PC-9 (cell line): ENCODE measurements at regions not wholly inside any gene's neighbourhood (a gene's known extent, or its start where the extent isn't known, plus 50 kb on each side); places are given as distances from the start of the nearest gene placed in this dataset.

ENCODE experiments used
- BruUV-seq: library from RNA; stranded (reverse); fragments of 400-500 nt; replicated peaks from 2 replicates; lab custom pipeline; 2021; lab: Mats Ljungman, UMichigan
- CTCF ChIA-PET: fragments of 300-600 bp; sonication (Branson Sonifier 250); formaldehyde crosslinking; loops from one replicate; lab custom pipeline; 2022; ENCODE audit warnings: antibody characterized with exemption; lab: Charles Lee
- POLR2A ChIA-PET: fragments of 300-600 bp; sonication (Branson Sonifier 250); formaldehyde crosslinking; loops from one replicate; lab custom pipeline; 2022; ENCODE audit warnings: antibody characterized with exemption; ENCODE audit not compliant: unreplicated experiment; lab: Charles Lee
- DNase-seq, 2 experiments: peaks; one replicate each; pipeline versions ENCODE4 v3.0.0 to v3.0.0-alpha.2; 2015 to 2022; ENCODE audit warnings: mixed read lengths in 1 of 2
- H2AFZ ChIP-seq: fragments of 200-600 bp; sonication (generic); 2 replicates; pipeline ENCODE4 v1.8.1; 2017; ENCODE audit warnings: antibody characterized with exemption
- H3F3A ChIP-seq: fragments of 200-600 bp; sonication (generic); 2 replicates; pipeline ENCODE4 v1.8.1; 2017; ENCODE audit warnings: antibody characterized with exemption, mild to moderate bottlenecking, low read depth; ENCODE audit not compliant: insufficient read depth
- H3K27ac ChIP-seq: fragments of 200-600 bp; sonication (generic); 2 replicates; pipeline ENCODE4 v1.6.1; 2016; ENCODE audit warnings: mixed run types
- H3K27me3 ChIP-seq: fragments of 200-600 bp; sonication (generic); 2 replicates; pipeline ENCODE4 v1.6.1; 2016; ENCODE audit warnings: low read depth, mixed run types; ENCODE audit not compliant: insufficient read depth
- H3K36me3 ChIP-seq: fragments of 200-600 bp; sonication (generic); 2 replicates; pipeline ENCODE4 v1.6.1; 2016; ENCODE audit warnings: low read depth, mixed run types
- H3K4me1 ChIP-seq: fragments of 200-600 bp; sonication (generic); replicated peaks from 2 replicates; pipeline ENCODE4 v1.6.1; 2016; ENCODE audit warnings: mixed run types; ENCODE audit not compliant: insufficient read depth
- H3K4me2 ChIP-seq: fragments of 200-600 bp; sonication (generic); 2 replicates; pipeline ENCODE4 v1.6.1; 2017; ENCODE audit warnings: mixed run types
- H3K4me3 ChIP-seq: fragments of 200-600 bp; sonication (generic); 2 replicates; pipeline ENCODE4 v1.6.1; 2016; ENCODE audit warnings: mixed run types
- H3K79me2 ChIP-seq: fragments of 200-600 bp; sonication (generic); 2 replicates; pipeline ENCODE4 v1.6.1; 2017; ENCODE audit warnings: low read depth, mixed run types
- H3K9me2 ChIP-seq: fragments of 200-600 bp; sonication (generic); 2 replicates; pipeline ENCODE4 v1.8.1; 2017; ENCODE audit warnings: mild to moderate bottlenecking; ENCODE audit not compliant: insufficient read depth
- H3K9me3 ChIP-seq: fragments of 200-600 bp; sonication (generic); 2 replicates; pipeline ENCODE4 v1.8.1; 2016; ENCODE audit warnings: low read depth; ENCODE audit not compliant: insufficient read depth
- H4K20me1 ChIP-seq: fragments of 200-600 bp; sonication (generic); 2 replicates; pipeline ENCODE4 v1.8.1; 2017; ENCODE audit not compliant: insufficient read depth
- CTCF ChIP-seq: fragments of 200-600 bp; sonication (generic); conservative IDR thresholded peaks from 2 replicates; pipeline ENCODE4 v1.6.1; 2017; ENCODE audit warnings: mixed run types, antibody characterized with exemption, mild to moderate bottlenecking, moderate library complexity
- EZH2 ChIP-seq: fragments of 200-600 bp; sonication (generic); IDR thresholded peaks from 2 replicates; pipeline ENCODE4 v1.8.0; 2017; ENCODE audit warnings: antibody characterized with exemption, low read depth
- intact Hi-C: fragments of 100-400 bp; cut with micrococcal nuclease; formaldehyde crosslinking; loops from one replicate; pipeline ENCODE4 v1.10.0; 2022; ENCODE audit not compliant: unreplicated experiment

GRCh38 chr1:98104289-98104688, 183.5 kb upstream of the DPYD start:
- H3K9me2 ChIP-seq: no peaks in the 10 kb centered on the region
- intact Hi-C loops: no loop called here
- no peak overlapping the region for H3K4me3 ChIP-seq
- H2AFZ ChIP-seq: no peak overlapping the region
- no peak overlapping the region for H3K4me2 ChIP-seq
- DNase-seq: peak in 1 of 2 experiments; percentile 23
- no peak overlapping the region for H3K27ac ChIP-seq
- BruUV-seq: no TSS peak
- ChIA-PET CTCF (interaction anchor here (0.6 kb wide), 2 partner anchors 159 to 1141 kb away, joined by 3 to 4 read pairs; no protein-coding TSS in a partner anchor), POLR2A (no interaction called here)
- no peaks in the 10 kb centered on the region for H3K4me1 ChIP-seq
- H3F3A ChIP-seq: no peaks in the 10 kb centered on the region
- no peaks in the 10 kb centered on the region for H4K20me1 ChIP-seq
- no peaks in the 10 kb centered on the region for H3K79me2 ChIP-seq
- TF ChIP-seq EZH2 (no peak), CTCF (no peak)
- H3K27me3 ChIP-seq: no peaks in the 10 kb centered on the region
- H3K36me3 ChIP-seq: no peaks in the 10 kb centered on the region
- H3K9me3 ChIP-seq: peaks cover 11% of the 10 kb centered on the region

- ChIA-PET POLR2A (no interaction called here), CTCF (interaction anchor here (0.6 kb wide), 1 partner anchor 1140 kb away, joined by 4 read pairs; no protein-coding TSS in a partner anchor)
- Histone ChIP-seq H3K4me2 (no peak overlapping the region), H3K9me3 (peaks cover 11% of the 10 kb centered on the region), H3K79me2 (no peaks in the 10 kb centered on the region), H3K4me3 (no peak overlapping the region), H4K20me1 (no peaks in the 10 kb centered on the region), H3K9me2 (no peaks in the 10 kb centered on the region), H3K36me3 (no peaks in the 10 kb centered on the region), H3K27ac (no peak overlapping the region), H2AFZ (no peak overlapping the region), H3K4me1 (no peaks in the 10 kb centered on the region), H3F3A (no peaks in the 10 kb centered on the region), H3K27me3 (no peaks in the 10 kb centered on the region)
- DNase-seq: peak in 1 of 2 experiments; percentile 3
- no TSS peak for BruUV-seq
- TF ChIP-seq CTCF: no peak
- no peak for TF ChIP-seq EZH2
- intact Hi-C loops: no loop called here
These were observed 182.9 kb upstream of the DPYD start for GRCh38 chr1:98103617-98104285.

GRCh38 chr1:98102345-98103030, 181.7 kb upstream of the DPYD start:
- no peaks in the 10 kb centered on the region for H3K79me2 ChIP-seq
- ChIA-PET POLR2A (no interaction called here), CTCF (no interaction called here)
- no peaks in the 10 kb centered on the region for H3K9me2 ChIP-seq
- TF ChIP-seq EZH2: no peak
- no peak for TF ChIP-seq CTCF
- no peak overlapping the region for H2AFZ ChIP-seq
- H3K4me3 ChIP-seq: no peak overlapping the region
- DNase-seq: peak in 1 of 2 experiments; percentile 1
- H3F3A ChIP-seq: no peaks in the 10 kb centered on the region
- H3K27me3 ChIP-seq: no peaks in the 10 kb centered on the region
- no peaks in the 10 kb centered on the region for H4K20me1 ChIP-seq
- intact Hi-C loops: no loop called here
- no peaks in the 10 kb centered on the region for H3K36me3 ChIP-seq
- no peak overlapping the region for H3K4me2 ChIP-seq
- H3K4me1 ChIP-seq: no peaks in the 10 kb centered on the region
- BruUV-seq: no TSS peak
- H3K9me3 ChIP-seq: peaks cover 6% of the 10 kb centered on the region
- H3K27ac ChIP-seq: no peak overlapping the region
